ENCODE measurements at regions not wholly inside any gene's neighbourhood (a gene's known extent, or its start where the extent isn't known, plus 50 kb on each side); places are given as distances from the start of the nearest gene placed in this dataset.

- TF ChIP-seq CTCF (IDR thresholded peaks at IDR 0.05) (no peak), POLR2A (IDR thresholded peaks at IDR 0.05) (no peak)
Observed at GRCh38 chr5:124869426-124870033, 123.1 kb upstream of the ZNF608 start.

All from tibial nerve (tissue), 3 donors.